ENCODE measurements at regions not wholly inside any gene's neighbourhood (a gene's known extent, or its start where the extent isn't known, plus 50 kb on each side); places are given as distances from the start of the nearest gene placed in this dataset.
"Not testable (repeated sequence)": the region's sequence is repeated elsewhere in the genome, so short reads cannot be mapped to it uniquely, and the experiment has no call there.

DNA sequence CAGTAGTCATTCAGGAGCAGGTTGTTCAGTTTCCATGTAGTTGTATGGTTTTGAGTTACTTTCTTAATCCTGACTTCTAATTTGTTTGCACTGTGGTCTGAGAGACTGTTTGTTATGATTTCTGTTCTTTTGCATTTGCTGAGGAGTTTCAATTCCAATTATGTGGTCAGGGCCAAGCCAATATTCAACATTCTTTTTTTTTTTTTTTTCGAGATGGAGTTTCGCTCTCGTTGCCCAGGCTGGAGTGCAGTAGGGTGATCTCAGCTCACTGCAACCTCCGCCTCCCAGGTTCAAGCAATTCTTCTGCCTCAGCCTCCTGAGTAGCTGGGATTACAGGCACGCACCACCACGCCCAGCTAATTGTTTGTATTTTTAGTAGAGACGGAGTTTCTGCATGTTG is 145.9 kb upstream of the NEGR1 start:
- not testable (repeated sequence) for DNase-seq (ENCODE audit: low read depth, low spot score)

DNA sequence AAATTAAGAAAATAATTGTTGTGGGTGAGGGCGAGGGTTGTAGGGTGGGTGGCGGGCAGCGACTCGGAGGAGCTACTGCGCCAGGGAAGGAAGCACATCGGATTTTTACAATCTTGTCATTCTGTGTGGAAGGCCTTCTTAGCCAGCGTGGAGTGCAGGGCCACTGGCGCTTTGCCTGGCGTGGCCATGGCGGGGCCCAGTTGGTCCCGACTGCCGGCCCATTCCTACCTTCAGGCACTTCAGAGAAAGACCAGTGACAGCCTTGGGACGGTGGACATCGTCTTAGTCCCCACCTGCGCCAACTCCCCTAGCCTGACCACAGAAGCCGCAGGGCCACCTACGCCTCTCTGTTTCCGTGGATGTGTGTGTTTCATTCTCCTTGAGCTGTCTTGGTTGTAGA is 136.9 kb upstream of the NEGR1 start:
- no peak for DNase-seq (ENCODE audit: low read depth, low spot score)

GRCh38 chr1:72412286-72412685 is 129.9 kb upstream of the NEGR1 start:
- DNase-seq (ENCODE audit: low read depth, low spot score) = no peak

DNA sequence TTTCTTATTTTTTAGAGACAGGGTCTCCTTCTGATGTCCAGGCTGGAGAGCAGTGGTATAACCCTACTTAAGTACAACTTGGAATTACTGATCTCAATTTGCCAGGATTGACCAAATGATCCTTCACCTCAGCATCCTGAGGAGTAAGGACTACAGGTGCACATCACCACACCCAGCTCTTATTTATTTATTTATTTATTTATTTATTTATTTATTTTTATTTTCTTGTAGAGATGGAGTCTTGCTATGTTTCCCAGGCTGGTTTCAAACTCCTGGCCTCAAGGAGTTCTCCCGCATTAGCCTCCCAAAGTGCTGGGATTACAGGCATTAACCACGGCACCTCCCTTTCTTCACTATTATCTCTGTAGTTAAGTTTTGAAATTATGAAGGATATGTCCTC is 117.5 kb upstream of the NEGR1 start:
- no peak for DNase-seq (ENCODE audit: low read depth, low spot score)

DNA sequence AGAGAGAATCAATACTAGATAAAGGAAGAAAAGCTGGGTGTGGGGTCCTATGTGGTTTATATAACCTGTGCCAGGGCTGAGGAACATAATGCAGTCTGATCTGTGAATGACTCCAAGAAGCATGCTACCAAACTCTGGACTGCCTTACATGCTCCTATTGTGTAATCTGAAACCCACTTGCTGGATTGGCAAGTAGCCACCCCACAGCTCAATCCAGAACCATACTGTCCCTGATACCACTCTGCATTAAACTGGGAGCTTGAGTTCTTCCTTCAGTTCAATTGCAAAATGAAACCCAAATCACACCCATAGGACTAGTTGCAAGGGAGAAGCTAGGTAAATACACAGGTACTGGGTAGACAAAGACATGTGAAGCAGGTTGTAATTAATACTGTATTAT is 115.4 kb upstream of the NEGR1 start:
- no peak for DNase-seq (ENCODE audit: low read depth, low spot score)

DNA sequence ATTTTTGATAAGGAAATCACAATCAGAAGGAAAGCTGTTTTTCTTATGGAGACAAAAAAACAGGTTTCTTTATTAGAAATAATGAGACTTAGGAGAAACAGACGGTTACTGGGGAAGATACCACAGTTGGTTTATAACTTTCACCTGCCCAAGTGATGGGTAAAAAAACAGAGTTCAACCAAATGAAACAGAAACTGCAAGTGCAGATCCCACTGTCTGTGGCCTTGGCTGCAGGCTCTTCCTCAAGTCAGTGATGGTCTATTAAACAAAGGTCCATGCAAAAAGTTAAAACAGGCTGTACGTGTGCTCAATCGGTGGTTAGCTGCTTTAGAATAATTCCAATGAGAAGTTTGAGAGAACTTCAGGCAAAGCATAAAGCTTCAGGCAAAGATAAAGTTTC is 112.1 kb upstream of the NEGR1 start:
- DNase-seq (ENCODE audit: low read depth, low spot score) = no peak

GRCh38 chr1:72379072-72379471 is 96.7 kb upstream of the NEGR1 start:
- no peak for DNase-seq (ENCODE audit: low read depth, low spot score)

DNA sequence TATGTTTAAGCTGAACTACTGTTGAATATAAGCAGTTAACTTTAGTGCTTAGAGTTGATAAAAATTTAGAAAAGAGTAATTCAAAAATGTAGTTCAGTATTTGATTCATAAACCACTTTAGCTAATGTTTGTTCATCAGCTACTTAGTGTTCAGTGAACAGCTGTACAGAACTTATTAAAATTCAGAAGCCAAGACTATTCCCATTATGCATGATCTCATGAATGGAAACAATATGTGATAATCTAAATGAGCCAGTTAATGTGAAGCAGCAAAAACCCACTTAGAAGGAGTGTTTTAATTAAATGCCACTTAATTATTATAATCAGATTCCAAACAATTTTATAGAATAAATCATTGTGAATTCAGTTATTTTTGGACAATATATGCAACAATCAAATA is 92.9 kb upstream of the NEGR1 start:
- no peak for DNase-seq (ENCODE audit: low read depth, low spot score)

- peak; percentile 42 for DNase-seq (ENCODE audit: low read depth, low spot score)
These were observed 89.1 kb upstream of the NEGR1 start for GRCh38 chr1:72371259-72372035.

- not testable (repeated sequence) for DNase-seq (ENCODE audit: low read depth, low spot score)
These were observed 88.5 kb upstream of the NEGR1 start for GRCh38 chr1:72370836-72371235.

DNA sequence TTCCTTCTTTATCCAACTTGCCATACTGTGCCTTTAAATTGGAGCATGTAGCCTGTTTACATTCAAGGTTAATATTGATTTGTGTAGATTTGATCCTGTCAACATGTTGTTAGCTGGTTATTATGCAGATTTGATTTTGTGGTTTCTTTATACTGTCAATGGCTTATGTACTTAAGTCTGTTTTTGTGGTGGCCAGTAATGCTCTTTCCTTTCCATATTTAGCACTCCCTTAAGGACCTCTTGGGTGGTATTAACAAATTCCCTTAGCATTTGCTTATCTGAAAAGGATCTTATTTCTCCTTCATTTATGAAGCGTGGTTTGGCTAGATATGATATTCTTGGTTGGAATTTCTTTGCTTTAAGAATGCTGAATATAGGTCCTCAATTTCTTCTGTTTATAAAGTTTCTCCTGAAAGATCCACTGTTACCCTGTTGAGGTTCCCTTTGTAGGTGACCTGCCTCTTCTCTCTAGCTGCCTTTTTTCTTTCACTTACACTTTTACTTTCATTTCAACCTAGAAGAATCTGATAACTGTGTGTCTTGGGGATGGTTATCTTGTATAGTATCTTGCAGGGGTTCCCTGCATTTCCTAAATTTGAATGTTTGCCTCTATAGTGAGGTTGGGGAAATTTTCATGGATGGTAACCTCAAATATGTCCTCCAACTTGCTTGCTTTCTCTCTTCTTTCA is 86.9 kb upstream of the NEGR1 start:
- DNase-seq (ENCODE audit: low read depth, low spot score) = no peak

GRCh38 chr1:72366466-72366865 is 84.1 kb upstream of the NEGR1 start:
- no peak for DNase-seq (ENCODE audit: low read depth, low spot score)

GRCh38 chr1:72365693-72366092 is 83.4 kb upstream of the NEGR1 start:
- DNase-seq (ENCODE audit: low read depth, low spot score) = no peak

GRCh38 chr1:72362538-72362937 is 80.2 kb upstream of the NEGR1 start:
- DNase-seq (ENCODE audit: low read depth, low spot score) = no peak

DNA sequence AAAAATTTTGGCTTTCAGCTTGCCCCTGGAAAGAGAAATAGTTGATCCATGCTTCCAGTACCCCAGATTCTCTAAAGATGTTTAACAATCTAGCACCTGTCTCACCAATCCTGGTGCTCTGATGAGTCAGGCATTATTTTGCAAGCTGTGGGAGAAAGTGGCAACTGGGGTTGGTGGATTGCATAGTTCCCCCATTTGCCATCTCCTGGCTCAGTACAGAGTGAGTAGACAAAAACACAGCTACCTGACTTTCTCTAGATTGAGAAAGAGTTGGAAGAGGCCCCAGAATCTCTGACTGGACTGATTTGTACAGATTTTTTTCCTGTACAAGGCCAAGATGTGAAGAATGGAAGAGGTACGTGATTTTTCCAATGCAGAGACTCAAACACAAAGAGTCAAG is 75.1 kb upstream of the NEGR1 start:
- no peak for DNase-seq (ENCODE audit: low read depth, low spot score)

DNA sequence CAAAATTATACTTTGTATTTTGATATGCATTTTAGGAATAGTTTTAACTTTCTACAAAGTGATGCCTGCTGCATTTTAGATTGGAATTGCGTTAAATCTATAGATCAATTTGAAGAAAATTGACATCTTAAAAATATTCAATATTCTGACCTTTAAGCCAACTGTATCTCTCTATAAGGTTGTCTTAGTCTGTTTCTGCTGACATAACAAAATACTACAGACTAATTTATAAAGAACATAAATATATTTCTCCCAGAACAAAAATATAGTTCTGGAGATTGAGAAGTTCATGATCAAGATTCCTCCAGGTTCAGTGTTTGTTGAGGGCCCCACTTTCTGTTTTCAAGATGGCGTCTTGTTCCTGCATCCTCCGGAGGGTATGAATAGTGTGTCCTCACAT is 73.6 kb upstream of the NEGR1 start:
- DNase-seq (ENCODE audit: low read depth, low spot score) = no peak

DNA sequence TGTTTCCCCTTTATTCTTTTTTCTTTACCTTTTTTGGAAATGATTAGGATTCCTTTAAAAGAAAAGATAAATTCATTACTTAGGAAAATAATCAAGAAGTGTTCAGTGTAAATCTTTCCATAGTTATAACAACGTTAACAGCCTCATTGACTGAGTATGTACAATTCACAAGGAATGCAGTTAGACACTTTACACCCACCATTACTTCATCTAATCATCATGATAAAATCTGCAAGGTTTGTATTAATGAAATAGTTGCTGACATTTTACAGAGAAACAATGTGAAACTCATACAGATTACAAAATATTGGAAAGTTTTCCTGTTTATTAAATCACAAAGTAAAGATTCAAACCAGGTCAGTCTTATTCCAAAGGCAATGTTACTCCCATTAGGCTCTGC is 59.3 kb upstream of the NEGR1 start:
- DNase-seq (ENCODE audit: low read depth, low spot score) = no peak

- no peak for DNase-seq (ENCODE audit: low read depth, low spot score)
These were observed 54.4 kb upstream of the NEGR1 start for GRCh38 chr1:72336776-72337175.
